ENCODE measurements at regions not wholly inside any gene's neighbourhood (a gene's known extent, or its start where the extent isn't known, plus 50 kb on each side); places are given as distances from the start of the nearest gene placed in this dataset.

GRCh38 chr10:78919181-78919966 lies 149.4 kb upstream of the ZMIZ1 start:
- TF ChIP-seq CTCF (conservative IDR thresholded peaks at IDR 0.05) (no peak), EZH2 (IDR thresholded peaks at IDR 0.05; ENCODE audit: low read depth) (no peak)

Data from PC-9 (cell line).